ENCODE measurements at regions not wholly inside any gene's neighbourhood (a gene's known extent, or its start where the extent isn't known, plus 50 kb on each side); places are given as distances from the start of the nearest gene placed in this dataset.

GRCh38 chr2:235229236-235229635 lies 264.6 kb upstream of the AGAP1 start:
- TF ChIP-seq, protein P1, sequence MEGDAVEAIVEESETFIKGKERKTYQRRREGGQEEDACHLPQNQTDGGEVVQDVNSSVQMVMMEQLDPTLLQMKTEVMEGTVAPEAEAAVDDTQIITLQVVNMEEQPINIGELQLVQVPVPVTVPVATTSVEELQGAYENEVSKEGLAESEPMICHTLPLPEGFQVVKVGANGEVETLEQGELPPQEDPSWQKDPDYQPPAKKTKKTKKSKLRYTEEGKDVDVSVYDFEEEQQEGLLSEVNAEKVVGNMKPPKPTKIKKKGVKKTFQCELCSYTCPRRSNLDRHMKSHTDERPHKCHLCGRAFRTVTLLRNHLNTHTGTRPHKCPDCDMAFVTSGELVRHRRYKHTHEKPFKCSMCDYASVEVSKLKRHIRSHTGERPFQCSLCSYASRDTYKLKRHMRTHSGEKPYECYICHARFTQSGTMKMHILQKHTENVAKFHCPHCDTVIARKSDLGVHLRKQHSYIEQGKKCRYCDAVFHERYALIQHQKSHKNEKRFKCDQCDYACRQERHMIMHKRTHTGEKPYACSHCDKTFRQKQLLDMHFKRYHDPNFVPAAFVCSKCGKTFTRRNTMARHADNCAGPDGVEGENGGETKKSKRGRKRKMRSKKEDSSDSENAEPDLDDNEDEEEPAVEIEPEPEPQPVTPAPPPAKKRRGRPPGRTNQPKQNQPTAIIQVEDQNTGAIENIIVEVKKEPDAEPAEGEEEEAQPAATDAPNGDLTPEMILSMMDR (IDR thresholded peaks at IDR 0.05; ENCODE audit: low read depth, low read length, poor library complexity, severe bottlenecking), result no peak
- no peak for TF ChIP-seq EZH2phosphoT487 (IDR thresholded peaks at IDR 0.05; ENCODE audit: borderline replicate concordance, low read length)

All from DOHH2 (cell line).